ENCODE measurements at regions not wholly inside any gene's neighbourhood (a gene's known extent, or its start where the extent isn't known, plus 50 kb on each side); places are given as distances from the start of the nearest gene placed in this dataset.

DNA sequence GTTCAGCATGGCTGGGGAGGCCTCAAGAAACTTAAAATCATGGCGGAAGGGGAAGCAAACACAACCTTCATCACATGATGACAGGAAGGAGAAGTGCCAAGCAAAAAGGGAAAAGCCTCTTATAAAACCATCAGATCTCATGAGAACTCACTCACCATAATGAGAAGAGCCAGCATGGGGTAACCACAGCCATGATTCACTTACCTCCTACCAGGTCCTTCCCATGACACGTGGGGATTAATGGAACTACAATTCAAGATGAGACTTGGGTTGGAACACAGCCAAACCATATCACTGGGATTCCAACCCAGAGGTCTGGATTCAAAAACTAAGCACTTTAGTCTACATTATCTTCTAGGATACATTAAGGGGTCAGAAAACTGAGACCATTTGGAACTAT lies 609.6 kb upstream of the SPANXN1 start:
- Histone ChIP-seq H3K27me3 (no peaks in the 10 kb centered on the region), H3K4me1 (no peaks in the 10 kb centered on the region), H3K4me3 (no peak overlapping the region), H3K9me3 (no peaks in the 10 kb centered on the region), H3K27ac (no peak overlapping the region), H3K36me3 (no peaks in the 10 kb centered on the region)
- DNase-seq: no peak
- 76% methylated on average over 2 of the region's 2 CpGs; no CpG with 5 or more reads in 1 of the 2 donors for WGBS, 2 donors (ENCODE audit: low coverage in 1 of 2)
- TF ChIP-seq, protein P1, sequence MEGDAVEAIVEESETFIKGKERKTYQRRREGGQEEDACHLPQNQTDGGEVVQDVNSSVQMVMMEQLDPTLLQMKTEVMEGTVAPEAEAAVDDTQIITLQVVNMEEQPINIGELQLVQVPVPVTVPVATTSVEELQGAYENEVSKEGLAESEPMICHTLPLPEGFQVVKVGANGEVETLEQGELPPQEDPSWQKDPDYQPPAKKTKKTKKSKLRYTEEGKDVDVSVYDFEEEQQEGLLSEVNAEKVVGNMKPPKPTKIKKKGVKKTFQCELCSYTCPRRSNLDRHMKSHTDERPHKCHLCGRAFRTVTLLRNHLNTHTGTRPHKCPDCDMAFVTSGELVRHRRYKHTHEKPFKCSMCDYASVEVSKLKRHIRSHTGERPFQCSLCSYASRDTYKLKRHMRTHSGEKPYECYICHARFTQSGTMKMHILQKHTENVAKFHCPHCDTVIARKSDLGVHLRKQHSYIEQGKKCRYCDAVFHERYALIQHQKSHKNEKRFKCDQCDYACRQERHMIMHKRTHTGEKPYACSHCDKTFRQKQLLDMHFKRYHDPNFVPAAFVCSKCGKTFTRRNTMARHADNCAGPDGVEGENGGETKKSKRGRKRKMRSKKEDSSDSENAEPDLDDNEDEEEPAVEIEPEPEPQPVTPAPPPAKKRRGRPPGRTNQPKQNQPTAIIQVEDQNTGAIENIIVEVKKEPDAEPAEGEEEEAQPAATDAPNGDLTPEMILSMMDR (IDR thresholded peaks at IDR 0.05): no peak
- TF ChIP-seq POLR2AphosphoS5 (IDR thresholded peaks at IDR 0.05) (no peak), EP300 (IDR thresholded peaks at IDR 0.05; ENCODE audit: low read depth) (no peak), POLR2A (IDR thresholded peaks at IDR 0.05) (no peak)
- in situ Hi-C loops (cut with MboI; ENCODE audit: low pct_ligation_motif_present in 1 of 4, low pct_unique_long_range_greater_than_20kb in 1 of 4, low sequenced_read_pairs in 3 of 4): no loop called here
- intact Hi-C loops (cut with DNase I; ENCODE audit: low total_unique reads): no loop called here

DNA sequence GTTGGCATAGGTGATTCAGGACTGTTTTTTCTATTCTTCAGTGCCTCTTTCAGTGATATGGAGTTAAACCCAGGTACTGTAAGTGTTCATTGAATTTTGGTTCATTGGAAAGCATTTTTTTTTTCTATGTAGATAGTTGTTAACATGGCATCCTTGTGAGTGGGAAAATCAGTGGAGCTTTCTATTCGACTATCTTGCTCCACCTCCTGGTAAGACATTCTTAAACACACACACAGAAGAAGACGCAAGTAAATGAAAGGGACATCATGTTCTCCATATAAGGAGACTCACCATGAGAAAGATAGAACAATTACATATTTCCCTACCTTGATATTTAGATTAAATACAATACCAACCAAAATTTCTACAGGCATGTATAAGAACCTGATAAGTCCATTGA lies 598.5 kb upstream of the SPANXN1 start:
- H3K4me3 ChIP-seq: no peak overlapping the region
- DNase-seq: no peak
- no peak overlapping the region for H3K27ac ChIP-seq
- in situ Hi-C loops (cut with MboI; ENCODE audit: low pct_ligation_motif_present in 1 of 4, low pct_unique_long_range_greater_than_20kb in 1 of 4, low sequenced_read_pairs in 3 of 4): no loop called here
- intact Hi-C loops (cut with DNase I; ENCODE audit: low total_unique reads): no loop called here
- TF ChIP-seq, protein P1 (IDR thresholded peaks at IDR 0.05): no peak
- TF ChIP-seq POLR2AphosphoS5 (IDR thresholded peaks at IDR 0.05) (no peak), EP300 (IDR thresholded peaks at IDR 0.05; ENCODE audit: low read depth) (no peak), POLR2A (IDR thresholded peaks at IDR 0.05) (no peak)
- 83% methylated on average over 2 of the region's 2 CpGs; no CpG with 5 or more reads in 1 of the 2 donors for WGBS, 2 donors (ENCODE audit: low coverage in 1 of 2)
- H3K9me3 ChIP-seq: no peaks in the 10 kb centered on the region
- no peaks in the 10 kb centered on the region for H3K4me1 ChIP-seq
- no peaks in the 10 kb centered on the region for H3K36me3 ChIP-seq
- no peaks in the 10 kb centered on the region for H3K27me3 ChIP-seq

DNA sequence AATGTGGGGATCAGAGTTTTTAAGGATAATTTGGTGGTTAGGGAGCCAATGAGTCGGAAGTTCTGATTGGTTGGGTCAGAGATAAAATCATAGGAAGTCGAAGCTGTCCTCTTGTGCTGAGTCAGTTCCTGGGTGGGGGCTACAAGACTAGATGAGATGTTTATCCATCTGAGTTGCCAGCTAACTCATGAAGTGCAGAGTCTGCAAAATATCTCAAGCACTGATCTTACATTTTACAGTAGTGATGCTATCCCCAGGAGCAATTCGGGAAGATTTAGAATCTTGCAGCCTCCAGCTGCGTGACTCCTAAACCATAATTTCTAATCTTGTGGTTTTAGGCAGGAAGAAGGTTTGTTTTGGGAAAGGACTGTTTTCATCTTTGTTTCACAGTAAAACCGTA lies 565.8 kb upstream of the SPANXN1 start:
- in situ Hi-C loops (cut with MboI; ENCODE audit: low pct_ligation_motif_present in 1 of 4, low pct_unique_long_range_greater_than_20kb in 1 of 4, low sequenced_read_pairs in 3 of 4) (no loop called here), intact Hi-C loops (cut with DNase I; ENCODE audit: low total_unique reads) (no loop called here)
- no peaks in the 10 kb centered on the region for H3K36me3 ChIP-seq
- WGBS, 2 donors (ENCODE audit: low coverage in 1 of 2): 40 to 67% methylated on average over 1 to 5 of the region's 5 CpGs
- H3K9me3 ChIP-seq: no peaks in the 10 kb centered on the region
- H3K27ac ChIP-seq: no peak overlapping the region
- no peak overlapping the region for H3K4me3 ChIP-seq
- no peak for DNase-seq
- H3K27me3 ChIP-seq: no peaks in the 10 kb centered on the region
- H3K4me1 ChIP-seq: no peaks in the 10 kb centered on the region
- TF ChIP-seq, protein P1 (IDR thresholded peaks at IDR 0.05): no peak
- TF ChIP-seq POLR2A (IDR thresholded peaks at IDR 0.05) (no peak), EP300 (IDR thresholded peaks at IDR 0.05; ENCODE audit: low read depth) (no peak), POLR2AphosphoS5 (IDR thresholded peaks at IDR 0.05) (no peak)

DNA sequence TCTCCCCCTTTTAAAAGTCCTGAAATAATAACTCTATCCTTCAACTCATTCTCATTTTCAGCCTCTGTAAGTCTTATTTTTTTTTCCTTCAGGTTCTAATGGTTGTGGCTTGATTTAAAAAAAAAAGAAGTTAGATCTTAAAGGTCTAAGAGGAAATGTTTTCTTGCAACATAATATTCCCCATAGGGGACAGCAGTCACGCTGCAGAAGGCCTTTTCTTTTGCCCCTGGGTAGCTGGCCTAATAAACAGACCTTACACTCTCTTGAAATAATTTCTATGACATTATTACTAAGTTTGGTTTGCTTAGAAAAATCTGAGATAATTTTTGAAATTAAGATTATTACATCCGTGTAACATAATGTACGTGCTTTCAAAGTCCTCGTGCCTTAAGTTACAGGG lies 564.1 kb upstream of the SPANXN1 start:
- no peaks in the 10 kb centered on the region for H3K27me3 ChIP-seq
- 80% methylated on average over 4 of the region's 4 CpGs; no CpG with 5 or more reads in 1 of the 2 donors for WGBS, 2 donors (ENCODE audit: low coverage in 1 of 2)
- no peak for DNase-seq
- H3K9me3 ChIP-seq: no peaks in the 10 kb centered on the region
- in situ Hi-C loops (cut with MboI; ENCODE audit: low pct_ligation_motif_present in 1 of 4, low pct_unique_long_range_greater_than_20kb in 1 of 4, low sequenced_read_pairs in 3 of 4): no loop called here
- intact Hi-C loops (cut with DNase I; ENCODE audit: low total_unique reads): no loop called here
- H3K27ac ChIP-seq: no peak overlapping the region
- H3K36me3 ChIP-seq: no peaks in the 10 kb centered on the region
- H3K4me1 ChIP-seq: no peaks in the 10 kb centered on the region
- TF ChIP-seq EP300 (IDR thresholded peaks at IDR 0.05; ENCODE audit: low read depth) (no peak), POLR2A (IDR thresholded peaks at IDR 0.05) (no peak), POLR2AphosphoS5 (IDR thresholded peaks at IDR 0.05) (no peak)
- TF ChIP-seq, protein P1 (IDR thresholded peaks at IDR 0.05): no peak
- H3K4me3 ChIP-seq: no peak overlapping the region

Data from transverse colon (tissue), 4 donors.